Testis (tissue), 2 donors: ENCODE measurements at regions not wholly inside any gene's neighbourhood (a gene's known extent, or its start where the extent isn't known, plus 50 kb on each side); places are given as distances from the start of the nearest gene placed in this dataset.

Experiments
- CTCF ChIP-seq, 3 experiments: fragments of 450-650 bp in 2 of 3; fragments of 200-600 bp in 1 of 3; sonication (generic) in 1 of 3; IDR thresholded peaks; one replicate each; pipeline ENCODE4 v1.5.1; 2016 to 2019; ENCODE audit warnings: antibody characterized with exemption in 3 of 3, mild to moderate bottlenecking in 2 of 3, moderate library complexity in 1 of 3
- POLR2A ChIP-seq: fragments of 450-650 bp; IDR thresholded peaks from one replicate; pipeline ENCODE4 v1.6.1; 2017; ENCODE audit warnings: antibody characterized with exemption, mild to moderate bottlenecking, moderate library complexity

DNA sequence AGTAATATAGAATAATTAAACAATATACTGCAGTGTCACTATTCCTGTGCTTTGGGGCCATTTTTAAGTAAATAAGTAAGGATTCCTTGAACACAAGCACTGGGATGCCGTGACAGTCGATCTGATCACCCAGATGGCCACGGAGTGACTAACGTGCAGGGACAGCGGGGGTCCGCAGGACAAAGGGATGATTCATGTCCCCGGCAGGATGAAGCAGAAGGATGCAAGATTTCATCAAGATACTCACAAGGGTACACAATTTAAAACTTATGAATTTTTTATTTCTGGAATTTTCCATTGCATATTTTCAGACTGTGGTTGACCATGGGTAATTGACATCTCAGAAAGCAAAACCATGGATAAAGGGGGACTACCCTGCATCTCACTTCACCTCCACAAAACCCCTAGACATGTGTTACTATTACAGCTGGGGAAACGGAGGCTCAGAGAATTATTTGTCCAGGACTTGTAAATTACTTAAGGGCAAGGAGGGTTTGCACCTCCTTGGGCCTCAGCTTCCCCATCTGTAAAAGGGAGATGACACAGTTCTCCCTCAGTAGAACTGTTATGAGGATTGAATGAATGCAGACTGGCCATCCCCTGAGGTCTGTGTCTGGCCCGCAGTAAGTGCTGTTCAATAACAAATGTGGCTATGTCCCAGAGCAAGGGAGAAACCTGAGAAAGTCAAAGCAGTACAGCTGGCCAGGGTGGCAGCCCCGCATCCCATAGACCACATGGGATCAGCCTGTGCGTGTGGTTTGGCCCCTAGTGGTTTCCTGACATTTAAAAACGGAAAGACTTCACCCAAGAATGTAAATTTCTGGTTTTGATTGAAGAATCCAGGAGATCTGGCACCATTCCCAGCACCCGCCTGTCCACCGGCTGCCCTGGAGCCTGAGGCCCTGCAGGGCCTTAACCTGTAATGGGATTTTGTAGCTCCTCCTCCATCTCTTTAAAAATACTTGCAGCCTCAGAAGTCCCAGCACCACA is 235.5 kb downstream of the BMP7 start:
- TF ChIP-seq CTCF (IDR thresholded peaks at IDR 0.05) (no peak), POLR2A (no peak)
